ENCODE measurements at regions not wholly inside any gene's neighbourhood (a gene's known extent, or its start where the extent isn't known, plus 50 kb on each side); places are given as distances from the start of the nearest gene placed in this dataset.

DNA sequence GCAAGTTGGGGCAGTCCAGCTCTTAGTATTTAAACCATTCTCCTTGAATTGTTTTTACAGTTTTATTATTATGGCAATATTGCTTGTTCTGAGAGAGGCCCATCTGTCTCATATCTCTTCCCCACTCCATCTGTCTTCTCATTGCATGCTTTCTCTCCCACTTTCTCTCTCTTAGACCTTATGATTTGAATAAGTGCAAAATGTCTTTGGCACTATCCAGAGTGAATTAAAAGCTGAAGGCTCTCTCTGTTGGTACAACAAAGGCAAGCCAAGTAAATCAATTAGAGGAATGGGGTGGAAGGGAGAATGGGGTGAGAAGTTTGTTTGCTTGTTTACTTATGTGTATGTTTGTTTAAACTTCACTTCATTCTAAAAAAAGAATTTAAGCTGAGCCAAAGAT, 195.3 kb upstream of the RFX3 start:
- TF ChIP-seq, protein P1, sequence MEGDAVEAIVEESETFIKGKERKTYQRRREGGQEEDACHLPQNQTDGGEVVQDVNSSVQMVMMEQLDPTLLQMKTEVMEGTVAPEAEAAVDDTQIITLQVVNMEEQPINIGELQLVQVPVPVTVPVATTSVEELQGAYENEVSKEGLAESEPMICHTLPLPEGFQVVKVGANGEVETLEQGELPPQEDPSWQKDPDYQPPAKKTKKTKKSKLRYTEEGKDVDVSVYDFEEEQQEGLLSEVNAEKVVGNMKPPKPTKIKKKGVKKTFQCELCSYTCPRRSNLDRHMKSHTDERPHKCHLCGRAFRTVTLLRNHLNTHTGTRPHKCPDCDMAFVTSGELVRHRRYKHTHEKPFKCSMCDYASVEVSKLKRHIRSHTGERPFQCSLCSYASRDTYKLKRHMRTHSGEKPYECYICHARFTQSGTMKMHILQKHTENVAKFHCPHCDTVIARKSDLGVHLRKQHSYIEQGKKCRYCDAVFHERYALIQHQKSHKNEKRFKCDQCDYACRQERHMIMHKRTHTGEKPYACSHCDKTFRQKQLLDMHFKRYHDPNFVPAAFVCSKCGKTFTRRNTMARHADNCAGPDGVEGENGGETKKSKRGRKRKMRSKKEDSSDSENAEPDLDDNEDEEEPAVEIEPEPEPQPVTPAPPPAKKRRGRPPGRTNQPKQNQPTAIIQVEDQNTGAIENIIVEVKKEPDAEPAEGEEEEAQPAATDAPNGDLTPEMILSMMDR (IDR thresholded peaks at IDR 0.05; ENCODE audit: insufficient read depth, low read length, severe bottlenecking) = no peak
- FAIRE-seq = no peak
- H3K4me3 ChIP-seq (ENCODE audit: low read depth, low read length) = no peak overlapping the region
- no peak for DNase-seq (ENCODE audit: low read depth)
- no peaks in the 10 kb centered on the region for H3K27me3 ChIP-seq (ENCODE audit: control insufficient read depth, insufficient read depth, low read length)
- no peaks in the 10 kb centered on the region for H3K36me3 ChIP-seq (ENCODE audit: control insufficient read depth, insufficient read depth, low read length)

DNA sequence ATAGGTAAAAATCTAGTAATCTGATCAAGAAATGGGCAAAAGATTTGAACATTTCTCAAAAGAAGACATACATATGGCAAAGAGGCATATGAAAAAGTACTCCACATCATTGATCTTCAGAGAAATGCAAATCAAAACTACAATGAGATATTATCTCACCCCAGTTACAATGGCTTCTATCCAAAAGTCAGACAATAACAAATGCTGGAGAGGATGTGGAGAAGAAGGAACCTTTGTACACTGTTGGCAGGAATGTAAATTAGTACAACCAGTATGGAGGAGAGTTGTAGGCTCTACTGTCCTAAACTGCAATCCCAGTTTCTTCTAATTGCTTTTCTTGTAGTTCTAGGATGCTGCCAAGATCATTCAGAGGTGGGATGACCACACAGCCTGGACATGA, 193.5 kb upstream of the RFX3 start:
- FAIRE-seq (no peak), DNase-seq (ENCODE audit: low read depth) (no peak)
- Histone ChIP-seq H3K36me3 (ENCODE audit: control insufficient read depth, insufficient read depth, low read length) (no peaks in the 10 kb centered on the region), H3K4me3 (ENCODE audit: low read depth, low read length) (no peak overlapping the region), H3K27me3 (ENCODE audit: control insufficient read depth, insufficient read depth, low read length) (no peaks in the 10 kb centered on the region)
- TF ChIP-seq, protein P1 (IDR thresholded peaks at IDR 0.05; ENCODE audit: insufficient read depth, low read length, severe bottlenecking) = no peak

DNA sequence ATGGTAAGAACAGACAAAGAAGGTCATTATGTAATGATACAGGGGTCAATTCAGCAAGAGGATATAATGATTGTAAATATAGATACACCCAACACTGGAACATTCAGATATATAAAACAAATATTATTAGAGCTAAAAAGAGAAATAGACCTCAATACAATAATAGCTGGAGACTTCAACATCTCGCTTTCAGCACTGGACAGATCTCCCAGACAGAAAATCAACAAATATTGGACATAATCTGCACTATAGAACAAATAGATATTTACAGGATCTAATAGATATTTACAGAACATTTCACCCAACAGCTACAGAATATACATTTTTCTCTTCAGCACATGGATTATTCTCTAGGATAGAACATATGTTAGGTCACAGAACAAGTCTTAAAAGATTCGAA, 190.6 kb upstream of the RFX3 start:
- TF ChIP-seq, protein P1 (IDR thresholded peaks at IDR 0.05; ENCODE audit: insufficient read depth, low read length, severe bottlenecking) = no peak
- DNase-seq (ENCODE audit: low read depth) (no peak), FAIRE-seq (no peak)
- Histone ChIP-seq H3K27me3 (ENCODE audit: control insufficient read depth, insufficient read depth, low read length) (no peaks in the 10 kb centered on the region), H3K4me3 (ENCODE audit: low read depth, low read length) (no peak overlapping the region), H3K36me3 (ENCODE audit: control insufficient read depth, insufficient read depth, low read length) (no peaks in the 10 kb centered on the region)

DNA sequence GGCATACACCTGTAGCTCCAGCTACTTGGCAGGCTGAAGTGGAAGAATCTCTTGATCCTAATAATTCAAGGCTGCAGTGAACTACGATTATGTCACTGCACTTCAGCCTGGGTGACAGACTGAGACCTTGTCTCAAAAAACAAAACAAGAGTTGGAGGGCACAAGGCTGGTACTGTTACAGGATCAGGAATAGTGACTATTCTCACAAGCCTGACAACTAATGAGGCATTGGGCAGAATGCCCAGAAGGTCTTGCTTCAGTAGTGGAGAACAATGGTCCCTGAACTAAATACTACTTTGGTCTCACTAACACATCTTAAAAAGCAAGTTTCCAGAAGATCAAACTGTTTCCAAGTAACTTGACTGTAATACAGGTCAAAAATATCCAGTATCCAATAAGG, 182.9 kb upstream of the RFX3 start:
- Histone ChIP-seq H3K36me3 (ENCODE audit: control insufficient read depth, insufficient read depth, low read length) (no peaks in the 10 kb centered on the region), H3K27me3 (ENCODE audit: control insufficient read depth, insufficient read depth, low read length) (no peaks in the 10 kb centered on the region), H3K4me3 (ENCODE audit: low read depth, low read length) (no peak overlapping the region)
- DNase-seq (ENCODE audit: low read depth) = peak; percentile 55
- TF ChIP-seq, protein P1 (IDR thresholded peaks at IDR 0.05; ENCODE audit: insufficient read depth, low read length, severe bottlenecking) = no peak
- FAIRE-seq = peak; percentile 32

DNA sequence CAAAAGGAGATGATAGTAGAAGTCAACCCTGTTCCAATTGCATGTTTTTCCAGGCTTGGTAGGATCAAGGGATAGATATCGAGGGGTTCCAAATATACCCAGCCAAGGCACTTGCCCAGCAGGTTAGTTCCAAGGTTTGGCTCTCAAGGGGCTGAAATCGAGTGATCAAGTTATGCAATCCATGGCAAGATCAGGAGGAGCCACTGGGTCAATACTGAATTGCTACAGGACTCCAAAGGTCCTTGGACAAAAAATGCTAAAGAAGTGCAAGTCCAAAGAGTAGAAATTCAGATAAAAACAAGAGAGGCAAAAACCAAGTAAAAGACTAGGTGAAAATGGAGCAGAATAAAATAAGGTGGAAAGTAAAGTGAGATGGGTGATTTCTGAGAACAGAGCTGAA, 179.1 kb upstream of the RFX3 start:
- TF ChIP-seq, protein P1 (IDR thresholded peaks at IDR 0.05; ENCODE audit: insufficient read depth, low read length, severe bottlenecking) = no peak
- Histone ChIP-seq H3K4me3 (ENCODE audit: low read depth, low read length) (no peak overlapping the region), H3K27me3 (ENCODE audit: control insufficient read depth, insufficient read depth, low read length) (no peaks in the 10 kb centered on the region), H3K36me3 (ENCODE audit: control insufficient read depth, insufficient read depth, low read length) (no peaks in the 10 kb centered on the region)
- FAIRE-seq (no peak), DNase-seq (ENCODE audit: low read depth) (no peak)

DNA sequence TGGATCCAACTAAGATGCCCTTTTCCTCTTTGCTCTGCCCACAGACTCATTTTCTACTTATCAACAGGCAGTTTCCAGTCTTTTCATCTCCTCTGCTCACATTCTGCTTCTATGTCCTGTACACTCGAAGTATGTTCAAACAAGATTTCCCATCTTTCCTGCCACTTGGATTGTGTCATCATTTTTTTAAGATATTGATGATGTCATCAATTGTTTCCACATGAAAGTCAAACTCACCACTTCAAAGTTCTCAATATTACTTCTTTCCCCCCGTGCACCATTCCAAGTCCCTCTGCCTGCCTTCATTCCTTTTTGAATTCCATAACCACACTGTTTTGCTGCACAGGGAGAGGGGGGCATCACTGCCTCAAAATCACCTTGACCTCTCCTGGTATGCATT, 175.0 kb upstream of the RFX3 start:
- H3K4me3 ChIP-seq (ENCODE audit: low read depth, low read length) = no peak overlapping the region
- no peaks in the 10 kb centered on the region for H3K36me3 ChIP-seq (ENCODE audit: control insufficient read depth, insufficient read depth, low read length)
- no peaks in the 10 kb centered on the region for H3K27me3 ChIP-seq (ENCODE audit: control insufficient read depth, insufficient read depth, low read length)
- FAIRE-seq = peak; percentile 28
- TF ChIP-seq, protein P1 (IDR thresholded peaks at IDR 0.05; ENCODE audit: insufficient read depth, low read length, severe bottlenecking) = no peak
- no peak for DNase-seq (ENCODE audit: low read depth)

Measured in bronchial epithelial cell (primary cell).